ENCODE measurements at regions not wholly inside any gene's neighbourhood (a gene's known extent, or its start where the extent isn't known, plus 50 kb on each side); places are given as distances from the start of the nearest gene placed in this dataset.

- no peaks in the 10 kb centered on the region for H3K9me3 ChIP-seq (ENCODE audit: control insufficient read depth, low read length)
- H2AFZ ChIP-seq: no peak overlapping the region
- no peaks in the 10 kb centered on the region for H3K79me2 ChIP-seq
- no peaks in the 10 kb centered on the region for H3K36me3 ChIP-seq (ENCODE audit: control insufficient read depth, insufficient read depth, low read length)
- no peak overlapping the region for H3K9ac ChIP-seq
- no peak for TF ChIP-seq CTCF (IDR thresholded peaks at IDR 0.05)
- peaks cover 4% of the 10 kb centered on the region for H3K4me1 ChIP-seq
- no peak overlapping the region for H3K27ac ChIP-seq
- no peak overlapping the region for H3K4me3 ChIP-seq (ENCODE audit: low read depth, low read length)
- no peak overlapping the region for H3K4me2 ChIP-seq (ENCODE audit: low read length)
- H3K27me3 ChIP-seq (ENCODE audit: control insufficient read depth, insufficient read depth, low read length): no peaks in the 10 kb centered on the region
Measured at GRCh38 chr18:55072181-55072580, 112.9 kb upstream of the CCDC68 start.

- Histone ChIP-seq H3K4me2 (ENCODE audit: low read length) (no peak overlapping the region), H3K4me3 (ENCODE audit: low read depth, low read length) (no peak overlapping the region), H3K79me2 (no peaks in the 10 kb centered on the region), H3K4me1 (no peaks in the 10 kb centered on the region), H2AFZ (no peak overlapping the region), H3K9ac (no peak overlapping the region), H3K27ac (no peak overlapping the region), H3K36me3 (ENCODE audit: control insufficient read depth, insufficient read depth, low read length) (no peaks in the 10 kb centered on the region), H3K9me3 (ENCODE audit: control insufficient read depth, low read length) (no peaks in the 10 kb centered on the region), H3K27me3 (ENCODE audit: control insufficient read depth, insufficient read depth, low read length) (no peaks in the 10 kb centered on the region)
- TF ChIP-seq CTCF (IDR thresholded peaks at IDR 0.05): no peak
Measured at GRCh38 chr18:55069497-55069896, 110.2 kb upstream of the CCDC68 start.

GRCh38 chr18:55064760-55065159, 105.5 kb upstream of the CCDC68 start:
- Histone ChIP-seq H3K4me3 (ENCODE audit: low read depth, low read length) (no peak overlapping the region), H3K4me2 (ENCODE audit: low read length) (no peak overlapping the region), H3K36me3 (ENCODE audit: control insufficient read depth, insufficient read depth, low read length) (no peaks in the 10 kb centered on the region), H2AFZ (no peak overlapping the region), H3K9me3 (ENCODE audit: control insufficient read depth, low read length) (no peaks in the 10 kb centered on the region), H3K4me1 (no peaks in the 10 kb centered on the region), H3K9ac (no peak overlapping the region), H3K27me3 (ENCODE audit: control insufficient read depth, insufficient read depth, low read length) (no peaks in the 10 kb centered on the region), H3K27ac (no peak overlapping the region), H3K79me2 (no peaks in the 10 kb centered on the region)
- TF ChIP-seq CTCF (IDR thresholded peaks at IDR 0.05): no peak

- no peaks in the 10 kb centered on the region for H3K4me1 ChIP-seq
- no peak overlapping the region for H3K4me3 ChIP-seq (ENCODE audit: low read depth, low read length)
- H3K4me2 ChIP-seq (ENCODE audit: low read length): no peak overlapping the region
- H3K9me3 ChIP-seq (ENCODE audit: control insufficient read depth, low read length): no peaks in the 10 kb centered on the region
- no peak overlapping the region for H3K27ac ChIP-seq
- no peaks in the 10 kb centered on the region for H3K36me3 ChIP-seq (ENCODE audit: control insufficient read depth, insufficient read depth, low read length)
- TF ChIP-seq CTCF (IDR thresholded peaks at IDR 0.05): no peak
- H3K79me2 ChIP-seq: no peaks in the 10 kb centered on the region
- no peak overlapping the region for H2AFZ ChIP-seq
- H3K27me3 ChIP-seq (ENCODE audit: control insufficient read depth, insufficient read depth, low read length): no peaks in the 10 kb centered on the region
- no peak overlapping the region for H3K9ac ChIP-seq
Measured at GRCh38 chr18:55064073-55064472, 104.8 kb upstream of the CCDC68 start.
